ENCODE measurements at regions not wholly inside any gene's neighbourhood (a gene's known extent, or its start where the extent isn't known, plus 50 kb on each side); places are given as distances from the start of the nearest gene placed in this dataset.
"Not testable (repeated sequence)": the region's sequence is repeated elsewhere in the genome, so short reads cannot be mapped to it uniquely, and the experiment has no call there.

DNA sequence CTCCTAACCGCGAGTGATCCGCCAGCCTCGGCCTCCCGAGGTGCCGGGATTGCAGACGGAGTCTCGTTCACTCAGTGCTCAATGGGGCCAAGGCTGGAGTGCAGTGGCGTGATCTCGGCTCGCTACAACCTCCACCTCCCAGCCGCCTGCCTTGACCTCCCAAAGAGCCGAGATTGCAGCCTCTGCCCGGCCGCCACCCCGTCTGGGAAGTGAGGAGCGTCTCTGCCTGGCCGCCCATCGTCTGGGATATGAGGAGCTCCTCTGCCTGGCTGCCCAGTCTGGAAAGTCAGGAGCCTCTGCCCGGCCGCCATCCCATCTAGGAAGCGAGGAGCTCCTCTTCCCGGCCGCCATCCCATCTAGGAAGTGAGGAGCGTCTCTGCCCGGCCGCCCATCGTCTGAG lies 58.8 kb upstream of the ANKRD30BL start:
- DNase-seq, result not testable (repeated sequence)

DNA sequence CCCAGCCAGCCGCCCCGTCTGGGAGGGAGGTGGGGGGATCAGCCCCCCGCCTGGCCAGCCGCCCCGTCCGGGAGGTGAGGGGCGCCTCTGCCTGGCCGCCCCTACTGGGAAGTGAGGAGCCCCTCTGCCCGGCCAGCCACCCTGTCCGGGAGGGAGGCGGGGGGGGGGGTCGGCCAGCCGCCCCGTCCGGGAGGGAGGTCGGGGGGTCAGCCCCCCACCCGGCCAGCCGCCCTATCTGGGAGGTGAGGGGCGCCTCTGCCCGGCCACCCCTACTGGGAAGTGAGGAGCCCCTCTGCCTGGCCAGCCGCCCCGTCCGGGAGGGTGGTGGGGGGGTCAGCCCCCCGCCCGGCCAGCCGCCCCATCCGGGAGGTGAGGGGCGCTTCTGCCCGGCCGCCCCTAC lies 60.1 kb upstream of the ANKRD30BL start:
- not testable (repeated sequence) for DNase-seq

- no peak for DNase-seq
Observed at GRCh38 chr2:132252191-132252893, 90.6 kb upstream of the ANKRD30BL start.

- DNase-seq, result no peak
Observed at GRCh38 chr2:132252894-132253264, 91.1 kb upstream of the ANKRD30BL start.

DNA sequence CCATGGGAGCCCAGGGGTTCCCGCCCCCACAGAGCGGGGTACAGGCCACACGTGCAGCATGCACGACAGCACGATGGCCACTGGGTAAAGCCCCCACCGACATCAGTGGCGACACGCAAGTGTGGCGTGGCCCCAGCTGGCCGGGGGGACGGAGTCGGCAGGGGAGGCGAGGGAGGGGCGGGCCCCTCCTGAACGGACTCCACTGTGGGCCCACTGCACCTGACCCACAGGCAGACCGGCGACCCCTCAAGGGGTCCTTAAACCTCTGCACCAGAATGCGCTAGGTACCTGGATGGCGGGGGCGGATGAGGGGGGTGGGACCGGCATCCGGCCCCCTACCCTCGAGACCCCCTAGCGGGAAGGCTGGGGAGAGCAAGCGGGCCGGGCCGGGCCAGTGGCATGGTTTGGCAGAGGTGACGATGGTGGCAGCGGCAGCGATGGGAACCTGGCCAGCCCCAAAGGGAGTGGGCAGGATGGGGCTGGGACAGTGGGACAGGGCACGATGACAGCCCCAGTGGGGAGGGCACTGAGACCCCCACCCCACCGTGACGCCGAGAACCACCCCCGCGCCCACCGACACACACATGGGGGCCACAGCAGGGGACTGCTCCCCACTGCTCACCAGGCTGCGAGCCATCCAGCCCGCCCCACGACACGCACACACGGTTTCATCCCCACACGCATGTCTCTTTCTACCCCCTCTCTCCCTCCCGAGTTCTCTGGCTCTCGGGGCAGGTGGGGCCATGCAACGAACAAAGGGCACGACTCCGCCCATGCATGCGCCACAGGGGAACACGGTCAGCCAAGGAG lies 91.9 kb upstream of the ANKRD30BL start:
- DNase-seq, result no peak

DNA sequence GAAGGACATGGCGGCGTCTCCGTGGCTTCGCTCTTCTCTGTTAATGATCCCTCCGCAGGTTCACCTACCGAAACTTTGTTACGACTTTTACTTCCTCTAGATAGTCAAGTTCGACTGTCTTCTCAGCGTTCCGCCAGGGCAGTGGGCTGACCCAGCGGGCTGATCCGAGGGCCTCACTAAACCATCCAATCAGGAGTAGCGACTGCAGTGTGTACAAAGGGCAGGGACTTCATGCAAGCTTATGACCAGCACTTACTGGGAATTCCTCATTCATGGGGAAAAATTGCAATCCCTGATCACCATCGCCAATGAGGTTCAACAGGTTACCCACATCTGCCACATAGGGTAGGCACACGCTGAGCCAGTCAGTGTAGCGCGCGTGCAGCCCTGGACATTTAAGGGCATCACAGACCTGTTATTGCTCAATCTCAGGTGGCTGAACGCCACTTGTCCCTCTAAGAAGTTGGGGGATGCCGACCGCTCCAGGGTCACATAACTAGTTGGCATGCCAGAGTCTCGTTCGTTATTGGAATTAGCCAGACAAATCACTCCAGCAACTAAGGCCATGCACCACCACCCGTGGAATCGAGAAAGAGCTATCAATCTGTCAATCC lies 92.7 kb upstream of the ANKRD30BL start:
- DNase-seq, result not testable (repeated sequence)

GRCh38 chr2:132255714-132256113 lies 94.0 kb upstream of the ANKRD30BL start:
- DNase-seq, result no peak

- DNase-seq, result no peak
Observed at GRCh38 chr2:132256251-132256902, 94.6 kb upstream of the ANKRD30BL start.

DNA sequence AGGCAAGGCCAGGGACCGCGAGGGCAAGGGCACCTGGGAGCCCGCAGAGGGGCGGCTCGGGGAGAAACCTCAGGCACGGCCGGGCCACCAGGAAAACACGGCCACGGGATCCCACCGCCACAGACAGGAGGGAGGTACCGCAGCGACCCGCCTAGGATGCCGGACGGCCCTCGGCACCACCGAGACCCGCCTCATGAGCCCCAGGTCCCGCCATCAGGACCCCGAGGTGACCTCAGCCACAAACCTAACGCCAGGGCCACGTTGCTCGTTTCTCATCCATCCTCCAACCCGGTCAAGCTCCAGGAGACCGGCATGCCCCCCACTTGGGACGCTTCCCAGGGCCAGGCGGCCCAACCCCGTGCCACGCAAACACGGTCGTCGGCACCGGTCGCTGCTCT lies 95.2 kb upstream of the ANKRD30BL start:
- DNase-seq, result not testable (repeated sequence)

DNA sequence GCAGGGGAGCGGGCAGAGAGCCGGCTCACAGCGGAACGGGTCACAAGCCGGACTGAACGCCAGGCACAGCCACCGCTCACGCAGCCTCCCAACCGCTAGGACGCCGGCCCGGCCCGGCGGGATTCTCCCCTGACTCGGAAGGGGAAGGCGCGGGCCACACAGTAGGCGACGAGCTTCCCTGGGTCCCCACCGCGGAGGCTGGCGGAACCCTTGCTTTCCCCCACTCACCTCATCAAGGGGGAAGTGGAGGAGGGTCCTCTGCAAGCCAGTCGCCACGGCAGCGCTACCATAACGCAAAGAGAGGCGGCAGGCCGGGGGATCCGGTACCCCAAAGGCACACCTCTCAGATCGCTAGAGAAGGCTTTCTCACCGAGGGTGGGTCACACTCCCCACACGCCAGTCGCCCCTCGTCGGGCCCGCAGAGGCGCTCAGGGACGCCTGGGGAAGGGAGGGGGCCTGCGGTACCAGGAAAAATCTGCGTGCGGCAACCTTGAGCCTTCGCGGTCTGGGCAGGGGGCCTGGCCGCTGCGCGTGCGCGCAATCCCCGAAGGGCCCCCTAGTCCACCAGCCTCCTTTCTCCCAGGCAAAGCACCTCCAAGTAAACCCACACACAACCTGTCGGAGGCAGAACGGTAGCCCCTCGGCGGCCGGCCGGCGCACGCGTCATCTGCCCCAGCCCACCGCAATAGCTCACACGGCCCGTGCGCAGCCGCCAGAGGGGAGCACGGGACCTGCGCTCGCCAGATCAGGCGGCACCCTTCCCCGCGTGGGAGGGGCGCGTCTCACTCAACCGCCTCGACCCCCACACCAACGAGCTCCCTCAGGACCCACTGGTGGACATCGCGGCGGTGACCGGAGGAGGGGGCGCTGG lies 95.8 kb upstream of the ANKRD30BL start:
- DNase-seq, result not testable (repeated sequence)

DNA sequence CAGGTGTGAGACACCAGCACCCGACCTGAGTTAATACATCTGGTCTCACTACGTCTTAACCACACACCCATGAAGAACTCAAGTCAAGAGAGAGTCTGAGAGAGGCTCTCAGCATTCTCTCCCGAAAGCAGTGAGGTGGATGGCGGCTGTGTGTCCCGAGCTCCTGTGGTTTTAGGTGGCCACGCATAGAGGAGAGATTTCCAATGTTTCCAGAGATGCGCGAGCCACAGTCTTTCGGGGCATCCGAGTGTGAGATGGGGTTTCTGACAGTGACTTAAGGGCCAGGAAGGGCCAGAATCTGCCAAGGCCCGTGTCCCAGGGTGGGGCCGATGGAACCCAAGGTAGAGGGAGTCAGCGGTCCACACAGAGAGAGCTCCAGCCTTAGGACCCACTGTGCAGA lies 97.5 kb upstream of the ANKRD30BL start:
- not testable (repeated sequence) for DNase-seq

- DNase-seq, result not testable (repeated sequence)
Observed at GRCh38 chr2:132265595-132265994, 103.8 kb upstream of the ANKRD30BL start.

- DNase-seq, result no peak
Observed at GRCh38 chr2:132267105-132267497, 105.3 kb upstream of the ANKRD30BL start.

GRCh38 chr2:132267498-132268283 lies 105.9 kb upstream of the ANKRD30BL start:
- not testable (repeated sequence) for DNase-seq

DNA sequence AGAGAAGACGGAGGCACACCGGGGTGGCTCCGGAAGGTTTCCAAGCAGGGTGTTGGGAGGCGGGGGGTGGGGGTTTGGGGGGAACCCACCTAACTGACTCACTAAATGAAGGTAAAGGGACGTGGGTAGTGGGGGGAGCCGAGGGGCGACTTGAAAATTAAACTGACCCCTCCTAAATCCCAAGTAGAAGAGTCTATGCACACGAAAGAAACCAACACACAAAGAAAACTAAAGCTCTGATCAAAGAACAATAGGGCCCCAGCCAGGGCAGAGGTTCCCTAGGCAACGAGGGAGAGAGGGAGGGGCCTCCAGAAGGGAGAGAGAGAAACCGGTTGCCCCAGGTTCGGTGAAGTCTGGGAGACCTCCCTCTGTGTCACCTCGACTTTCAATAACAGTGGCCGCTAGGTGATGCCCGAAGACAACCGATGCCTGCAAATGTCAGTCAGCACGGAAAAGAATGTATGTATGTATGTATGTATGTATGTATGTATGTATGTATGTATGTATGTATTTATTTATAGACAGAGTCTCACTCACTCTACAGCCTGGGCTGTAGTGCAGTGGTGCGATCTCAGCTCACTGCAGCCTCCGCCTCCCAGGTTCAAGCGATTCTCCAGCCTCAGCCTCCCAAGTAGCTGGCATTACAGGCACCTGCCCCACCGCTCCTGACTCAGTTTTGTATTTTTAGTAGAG lies 106.7 kb upstream of the ANKRD30BL start:
- not testable (repeated sequence) for DNase-seq

GRCh38 chr2:132268977-132269523 lies 107.3 kb upstream of the ANKRD30BL start:
- DNase-seq, result no peak

GRCh38 chr2:132270255-132270654 lies 108.5 kb upstream of the ANKRD30BL start:
- no peak for DNase-seq

DNA sequence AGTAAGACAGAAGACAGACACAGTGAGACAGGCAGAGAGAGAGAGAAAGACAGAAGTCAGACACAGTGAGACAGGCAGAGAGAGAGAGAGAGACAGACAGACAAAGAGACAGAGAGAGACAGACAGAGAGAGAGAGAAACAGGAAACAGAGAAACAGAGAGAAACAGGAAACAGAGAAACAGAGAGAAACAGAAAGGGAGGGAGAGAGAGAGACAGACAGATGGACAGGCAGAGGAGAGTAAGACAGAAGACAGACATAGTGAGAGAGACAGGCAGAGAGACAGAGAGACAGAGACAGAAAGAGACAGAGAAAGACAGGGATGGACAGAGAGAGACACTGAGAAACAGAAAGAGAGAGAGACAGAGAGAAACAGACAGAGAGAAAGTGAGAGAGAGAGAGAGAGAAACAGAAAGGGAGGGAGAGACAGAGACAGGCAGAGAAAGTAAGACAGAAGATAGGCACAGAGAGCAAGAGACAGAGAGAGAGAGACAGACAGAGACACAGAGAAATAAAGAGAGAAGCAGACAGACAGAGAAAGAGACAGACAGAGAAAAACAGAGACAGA lies 109.3 kb upstream of the ANKRD30BL start:
- no peak for DNase-seq

GRCh38 chr2:132271794-132272193 lies 110.0 kb upstream of the ANKRD30BL start:
- DNase-seq, result not testable (repeated sequence)

DNA sequence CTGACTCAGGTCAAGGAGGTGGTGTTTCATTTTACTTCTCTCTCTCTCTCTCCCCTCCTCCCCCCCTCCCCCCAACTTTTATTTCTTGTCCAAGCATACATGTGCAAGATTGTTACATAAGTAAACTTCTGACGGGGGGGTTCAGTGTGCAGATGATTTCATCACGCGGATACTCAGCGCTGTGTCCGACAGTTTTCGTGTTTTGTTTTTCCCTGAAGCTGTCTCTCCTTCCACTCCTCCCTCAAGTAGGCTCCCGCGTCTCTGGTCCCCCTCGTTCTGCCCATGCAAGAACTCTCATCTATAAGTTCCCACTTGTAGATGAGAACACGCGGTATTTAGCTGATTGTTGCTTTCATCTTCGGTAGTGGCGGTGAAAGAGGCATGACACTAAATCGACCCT lies 111.0 kb upstream of the ANKRD30BL start:
- DNase-seq, result no peak
